ACC112 (cell line): ENCODE measurements at regions not wholly inside any gene's neighbourhood (a gene's known extent, or its start where the extent isn't known, plus 50 kb on each side); places are given as distances from the start of the nearest gene placed in this dataset.

Experiments
- H2AFZ ChIP-seq: fragments of 200-600 bp; sonication (generic); one replicate; pipeline ENCODE4 v1.6.0; 2017; ENCODE audit warnings: antibody characterized with exemption, low read length; ENCODE audit not compliant: unreplicated experiment
- H3K27ac ChIP-seq: fragments of 200-600 bp; sonication (generic); 2 replicates; pipeline ENCODE4 v1.5.1; 2014; ENCODE audit warnings: low read depth, mild to moderate bottlenecking, antibody characterized with exemption, low read length, moderate library complexity
- H3K27me3 ChIP-seq: fragments of 200-600 bp; sonication (generic); 2 replicates; pipeline ENCODE4 v1.6.1; 2014; ENCODE audit warnings: mild to moderate bottlenecking, antibody characterized with exemption, low read length, moderate library complexity, mixed read lengths; ENCODE audit not compliant: insufficient read depth
- H3K36me3 ChIP-seq: fragments of 200-600 bp; sonication (generic); 2 replicates; pipeline ENCODE4 v1.6.1; 2016; ENCODE audit warnings: mild to moderate bottlenecking, antibody characterized with exemption, low read length, moderate library complexity, mixed read lengths; ENCODE audit not compliant: insufficient read depth
- H3K4me1 ChIP-seq: fragments of 200-600 bp; sonication (generic); one replicate; pipeline ENCODE4 v1.6.1; 2016; ENCODE audit warnings: low read length, mixed read lengths; ENCODE audit not compliant: insufficient read depth, unreplicated experiment, control insufficient read depth
- H3K4me3 ChIP-seq: fragments of 200-600 bp; sonication (generic); 2 replicates; pipeline ENCODE4 v1.5.1; 2014; ENCODE audit warnings: mild to moderate bottlenecking, low read depth, low read length
- H3K79me2 ChIP-seq: fragments of 200-600 bp; sonication (generic); one replicate; pipeline ENCODE4 v1.6.0; 2016; ENCODE audit warnings: low read length; ENCODE audit not compliant: control insufficient read depth, unreplicated experiment, insufficient read depth

GRCh38 chr6:90916968-90917367, 330.1 kb upstream of the MAP3K7 start:
- Histone ChIP-seq H3K27me3 (no peaks in the 10 kb centered on the region), H3K79me2 (no peaks in the 10 kb centered on the region), H3K4me3 (no peak overlapping the region), H3K27ac (no peak overlapping the region), H3K36me3 (no peaks in the 10 kb centered on the region), H3K4me1 (no peaks in the 10 kb centered on the region), H2AFZ (no peak overlapping the region)

- H3K27me3 ChIP-seq: no peaks in the 10 kb centered on the region
- no peaks in the 10 kb centered on the region for H3K4me1 ChIP-seq
- H3K79me2 ChIP-seq: no peaks in the 10 kb centered on the region
- H3K36me3 ChIP-seq: no peaks in the 10 kb centered on the region
- H2AFZ ChIP-seq: no peak overlapping the region
- H3K4me3 ChIP-seq: no peak overlapping the region
- no peak overlapping the region for H3K27ac ChIP-seq
Measured at GRCh38 chr6:90915224-90915915, 328.5 kb upstream of the MAP3K7 start.

- H3K27ac ChIP-seq: no peak overlapping the region
- H3K79me2 ChIP-seq: no peaks in the 10 kb centered on the region
- no peak overlapping the region for H3K4me3 ChIP-seq
- H3K4me1 ChIP-seq: no peaks in the 10 kb centered on the region
- H2AFZ ChIP-seq: no peak overlapping the region
- no peaks in the 10 kb centered on the region for H3K27me3 ChIP-seq
- H3K36me3 ChIP-seq: no peaks in the 10 kb centered on the region
Measured at GRCh38 chr6:90914312-90914711, 327.4 kb upstream of the MAP3K7 start.

GRCh38 chr6:90913266-90913960, 326.5 kb upstream of the MAP3K7 start:
- no peaks in the 10 kb centered on the region for H3K79me2 ChIP-seq
- H3K36me3 ChIP-seq: no peaks in the 10 kb centered on the region
- no peaks in the 10 kb centered on the region for H3K27me3 ChIP-seq
- H3K4me1 ChIP-seq: no peaks in the 10 kb centered on the region
- H3K27ac ChIP-seq: no peak overlapping the region
- no peak overlapping the region for H3K4me3 ChIP-seq
- H2AFZ ChIP-seq: no peak overlapping the region

- H3K4me1 ChIP-seq: no peaks in the 10 kb centered on the region
Measured at GRCh38 chr6:90911642-90912041, 324.8 kb upstream of the MAP3K7 start.

GRCh38 chr6:90910893-90911292, 324.0 kb upstream of the MAP3K7 start:
- Histone ChIP-seq H3K27ac (no peak overlapping the region), H3K4me3 (no peak overlapping the region), H3K79me2 (no peaks in the 10 kb centered on the region), H3K36me3 (no peaks in the 10 kb centered on the region), H3K27me3 (no peaks in the 10 kb centered on the region), H2AFZ (no peak overlapping the region), H3K4me1 (no peaks in the 10 kb centered on the region)

More at GRCh38 chr6:90911642-90912041, 324.8 kb upstream of the MAP3K7 start:
- H2AFZ ChIP-seq: no peak overlapping the region
- H3K36me3 ChIP-seq: no peaks in the 10 kb centered on the region
- H3K79me2 ChIP-seq: no peaks in the 10 kb centered on the region
- no peak overlapping the region for H3K27ac ChIP-seq
- no peak overlapping the region for H3K4me3 ChIP-seq
- no peaks in the 10 kb centered on the region for H3K27me3 ChIP-seq

- H3K36me3 ChIP-seq: no peaks in the 10 kb centered on the region
- H2AFZ ChIP-seq: no peak overlapping the region
- no peaks in the 10 kb centered on the region for H3K27me3 ChIP-seq
- H3K79me2 ChIP-seq: no peaks in the 10 kb centered on the region
- no peak overlapping the region for H3K4me3 ChIP-seq
- no peak overlapping the region for H3K27ac ChIP-seq
- no peaks in the 10 kb centered on the region for H3K4me1 ChIP-seq
Measured at GRCh38 chr6:90907931-90908655, 321.2 kb upstream of the MAP3K7 start.

- H3K4me3 ChIP-seq: no peak overlapping the region
- H3K79me2 ChIP-seq: no peaks in the 10 kb centered on the region
- no peaks in the 10 kb centered on the region for H3K36me3 ChIP-seq
- no peak overlapping the region for H3K27ac ChIP-seq
- H3K27me3 ChIP-seq: no peaks in the 10 kb centered on the region
- no peak overlapping the region for H2AFZ ChIP-seq
- no peaks in the 10 kb centered on the region for H3K4me1 ChIP-seq
Measured at GRCh38 chr6:90905351-90905750, 318.5 kb upstream of the MAP3K7 start.

- Histone ChIP-seq H3K79me2 (no peaks in the 10 kb centered on the region), H3K27me3 (no peaks in the 10 kb centered on the region), H3K27ac (no peak overlapping the region), H3K36me3 (no peaks in the 10 kb centered on the region), H3K4me1 (no peaks in the 10 kb centered on the region), H2AFZ (no peak overlapping the region), H3K4me3 (no peak overlapping the region)
Measured at GRCh38 chr6:90900034-90900433, 313.2 kb upstream of the MAP3K7 start.

GRCh38 chr6:90898763-90899162, 311.9 kb upstream of the MAP3K7 start:
- H3K27ac ChIP-seq: no peak overlapping the region
- no peaks in the 10 kb centered on the region for H3K36me3 ChIP-seq
- no peaks in the 10 kb centered on the region for H3K27me3 ChIP-seq
- no peak overlapping the region for H3K4me3 ChIP-seq
- H2AFZ ChIP-seq: no peak overlapping the region
- H3K79me2 ChIP-seq: no peaks in the 10 kb centered on the region
- H3K4me1 ChIP-seq: no peaks in the 10 kb centered on the region
